DOHH2 (cell line): ENCODE measurements at regions not wholly inside any gene's neighbourhood (a gene's known extent, or its start where the extent isn't known, plus 50 kb on each side); places are given as distances from the start of the nearest gene placed in this dataset.

Experiments
- H3F3A ChIP-seq: fragments of 200-600 bp; sonication (generic), shearing (Covaris generic); 2 replicates; pipeline ENCODE4 v1.6.0; 2016; ENCODE audit warnings: antibody characterized with exemption, mild to moderate bottlenecking; ENCODE audit not compliant: control insufficient read depth, insufficient read depth
- H3K27ac ChIP-seq: fragments of 200-600 bp; sonication (generic); 2 replicates; pipeline ENCODE4 v1.5.1; 2014; ENCODE audit warnings: low read depth, mild to moderate bottlenecking, low read length, moderate library complexity
- H3K27me3 ChIP-seq: fragments of 200-600 bp; sonication (generic); 2 replicates; pipeline ENCODE4 v1.6.1; 2014; ENCODE audit warnings: mild to moderate bottlenecking, low read length, mixed read lengths; ENCODE audit not compliant: control insufficient read depth
- H3K36me3 ChIP-seq: fragments of 200-600 bp; sonication (generic); 2 replicates; pipeline ENCODE4 v1.6.1; 2014; ENCODE audit warnings: mild to moderate bottlenecking, low read length, moderate library complexity, mixed read lengths; ENCODE audit not compliant: control insufficient read depth
- H3K4me1 ChIP-seq: fragments of 200-600 bp; sonication (generic); 2 replicates; pipeline ENCODE4 v1.6.1; 2014; ENCODE audit warnings: mild to moderate bottlenecking, low read length, mixed read lengths; ENCODE audit not compliant: control insufficient read depth
- H3K4me2 ChIP-seq: fragments of 200-600 bp; sonication (generic); 2 replicates; pipeline ENCODE4 v1.6.0; 2014; ENCODE audit warnings: mild to moderate bottlenecking, low read length, moderate library complexity
- H3K4me3 ChIP-seq: fragments of 200-600 bp; sonication (generic); 2 replicates; pipeline ENCODE4 v1.5.1; 2014; ENCODE audit warnings: mild to moderate bottlenecking, low read length, mixed read lengths
- H3K79me2 ChIP-seq: fragments of 200-600 bp; sonication (generic); 2 replicates; pipeline ENCODE4 v1.6.1; 2014; ENCODE audit warnings: mild to moderate bottlenecking, low read length, mixed read lengths; ENCODE audit not compliant: control insufficient read depth
- H3K9me2 ChIP-seq: fragments of 200-600 bp; sonication (generic); replicated peaks from 2 replicates; pipeline ENCODE4 v1.6.1; 2014; ENCODE audit warnings: mild to moderate bottlenecking, low read length, mixed read lengths; ENCODE audit not compliant: control insufficient read depth
- H3K9me3 ChIP-seq: fragments of 200-600 bp; sonication (generic); 2 replicates; pipeline ENCODE4 v1.6.1; 2014; ENCODE audit warnings: antibody characterized with exemption, low read length, mixed read lengths; ENCODE audit not compliant: control insufficient read depth, insufficient read depth
- H4K20me1 ChIP-seq: fragments of 200-600 bp; sonication (generic); 2 replicates; pipeline ENCODE4 v1.6.0; 2014; ENCODE audit warnings: low read depth, mild to moderate bottlenecking, antibody characterized with exemption, low read length, moderate library complexity; ENCODE audit not compliant: control insufficient read depth, insufficient read depth
- EZH2phosphoT487 ChIP-seq: fragments of 200-600 bp; sonication (generic); IDR thresholded peaks from 2 replicates; pipeline ENCODE4 v1.6.1; 2017; ENCODE audit warnings: borderline replicate concordance, mild to moderate bottlenecking, antibody characterized with exemption, low read length, moderate library complexity, mixed read lengths
- TF ChIP-seq, protein P1 (sequence below): fragments of 200-600 bp; sonication (generic); IDR thresholded peaks from one replicate; pipeline ENCODE4 v1.5.1; 2014; ENCODE audit warnings: antibody characterized with exemption, mild to moderate bottlenecking, low read depth, low read length; ENCODE audit not compliant: poor library complexity, severe bottlenecking

GRCh38 chr10:6780008-6780677 lies 200.1 kb upstream of the PRKCQ start:
- TF ChIP-seq, protein P1, sequence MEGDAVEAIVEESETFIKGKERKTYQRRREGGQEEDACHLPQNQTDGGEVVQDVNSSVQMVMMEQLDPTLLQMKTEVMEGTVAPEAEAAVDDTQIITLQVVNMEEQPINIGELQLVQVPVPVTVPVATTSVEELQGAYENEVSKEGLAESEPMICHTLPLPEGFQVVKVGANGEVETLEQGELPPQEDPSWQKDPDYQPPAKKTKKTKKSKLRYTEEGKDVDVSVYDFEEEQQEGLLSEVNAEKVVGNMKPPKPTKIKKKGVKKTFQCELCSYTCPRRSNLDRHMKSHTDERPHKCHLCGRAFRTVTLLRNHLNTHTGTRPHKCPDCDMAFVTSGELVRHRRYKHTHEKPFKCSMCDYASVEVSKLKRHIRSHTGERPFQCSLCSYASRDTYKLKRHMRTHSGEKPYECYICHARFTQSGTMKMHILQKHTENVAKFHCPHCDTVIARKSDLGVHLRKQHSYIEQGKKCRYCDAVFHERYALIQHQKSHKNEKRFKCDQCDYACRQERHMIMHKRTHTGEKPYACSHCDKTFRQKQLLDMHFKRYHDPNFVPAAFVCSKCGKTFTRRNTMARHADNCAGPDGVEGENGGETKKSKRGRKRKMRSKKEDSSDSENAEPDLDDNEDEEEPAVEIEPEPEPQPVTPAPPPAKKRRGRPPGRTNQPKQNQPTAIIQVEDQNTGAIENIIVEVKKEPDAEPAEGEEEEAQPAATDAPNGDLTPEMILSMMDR, result no peak
- no peak for TF ChIP-seq EZH2phosphoT487
- H3K4me3 ChIP-seq, result no peak overlapping the region
- H3K9me3 ChIP-seq, result no peaks in the 10 kb centered on the region
- H4K20me1 ChIP-seq, result no peaks in the 10 kb centered on the region
- no peaks in the 10 kb centered on the region for H3K9me2 ChIP-seq
- no peak overlapping the region for H3K27ac ChIP-seq
- H3K79me2 ChIP-seq, result no peaks in the 10 kb centered on the region
- H3K36me3 ChIP-seq, result no peaks in the 10 kb centered on the region
- no peaks in the 10 kb centered on the region for H3K4me1 ChIP-seq
- no peak overlapping the region for H3K4me2 ChIP-seq
- no peaks in the 10 kb centered on the region for H3F3A ChIP-seq
- peaks cover 7% of the 10 kb centered on the region for H3K27me3 ChIP-seq

- Histone ChIP-seq H3K4me3 (no peak overlapping the region), H3K27me3 (peaks cover 10% of the 10 kb centered on the region), H3K4me1 (no peaks in the 10 kb centered on the region), H3F3A (no peaks in the 10 kb centered on the region), H3K27ac (no peak overlapping the region), H3K4me2 (no peak overlapping the region), H3K79me2 (no peaks in the 10 kb centered on the region), H3K36me3 (no peaks in the 10 kb centered on the region), H3K9me3 (no peaks in the 10 kb centered on the region), H4K20me1 (no peaks in the 10 kb centered on the region), H3K9me2 (no peaks in the 10 kb centered on the region)
- TF ChIP-seq, protein P1, result no peak
- TF ChIP-seq EZH2phosphoT487, result no peak
Measured at GRCh38 chr10:6778992-6779701, 199.1 kb upstream of the PRKCQ start.

DNA sequence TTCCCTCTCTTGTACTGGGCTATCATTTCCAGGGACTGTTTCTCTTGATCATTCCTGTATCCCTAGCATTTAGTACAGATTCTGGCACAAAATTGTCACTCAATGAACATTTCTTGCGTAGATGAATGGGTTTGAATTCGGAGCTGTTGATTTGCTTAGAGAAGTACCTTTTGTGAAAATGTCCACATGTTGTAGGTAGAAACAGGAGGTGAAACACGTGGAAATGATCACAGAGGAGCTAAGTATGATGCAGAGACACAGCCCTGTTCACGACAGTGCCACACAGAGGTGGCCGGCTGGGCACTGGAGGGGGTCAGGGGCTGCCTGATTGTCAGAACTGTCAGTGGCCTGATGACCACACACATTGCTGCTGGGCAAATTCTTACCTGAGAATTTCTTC lies 196.1 kb upstream of the PRKCQ start:
- H3K36me3 ChIP-seq, result no peaks in the 10 kb centered on the region
- no peaks in the 10 kb centered on the region for H3K79me2 ChIP-seq
- no peak overlapping the region for H3K4me3 ChIP-seq
- no peaks in the 10 kb centered on the region for H3K9me2 ChIP-seq
- H3F3A ChIP-seq, result no peaks in the 10 kb centered on the region
- H4K20me1 ChIP-seq, result no peaks in the 10 kb centered on the region
- H3K4me1 ChIP-seq, result no peaks in the 10 kb centered on the region
- no peaks in the 10 kb centered on the region for H3K9me3 ChIP-seq
- H3K27me3 ChIP-seq, result 0 out of 2 replicates have a peak, but pooled peaks cover 3% of the 10 kb centered on the region
- no peak overlapping the region for H3K27ac ChIP-seq
- no peak overlapping the region for H3K4me2 ChIP-seq
- TF ChIP-seq, protein P1, result no peak
- TF ChIP-seq EZH2phosphoT487, result no peak
